B cell (primary cell): ENCODE measurements at regions not wholly inside any gene's neighbourhood (a gene's known extent, or its start where the extent isn't known, plus 50 kb on each side); places are given as distances from the start of the nearest gene placed in this dataset.
"Not testable (repeated sequence)": the region's sequence is repeated elsewhere in the genome, so short reads cannot be mapped to it uniquely, and the experiment has no call there.

Experiments
- ATAC-seq: fragments of 200-7000 bp; cut with Tn5 transposase; one replicate; pipeline ENCODE4 v1.10.0; 2021; ENCODE audit warnings: low read depth, mild to moderate bottlenecking, moderate number of reproducible peaks, moderate library complexity
- CTCF ChIA-PET: fragments of 350-600 bp; sonication (Branson Sonifier 250); formaldehyde crosslinking; loops from one replicate; lab custom pipeline; 2021; ENCODE audit warnings: antibody characterized with exemption, inconsistent platforms; lab: Charles Lee
- POLR2A ChIA-PET: fragments of 350-600 bp; sonication (Branson Sonifier 250); formaldehyde crosslinking; loops from one replicate; lab custom pipeline; 2021; ENCODE audit warnings: antibody characterized with exemption; lab: Charles Lee
- DNase-seq: peaks from one replicate; pipeline ENCODE4 v3.0.0; 2013
- H2AFZ ChIP-seq: 2 replicates; pipeline ENCODE4 v1.6.1; 2012; ENCODE audit warnings: mild to moderate bottlenecking, low read depth, low read length; ENCODE audit not compliant: insufficient read depth, poor library complexity, severe bottlenecking
- H3K27ac ChIP-seq, 2 donors: 1 replicate in 1 of 2; 2 replicates in 1 of 2; pipeline ENCODE4 v1.5.1; 2012 to 2013; ENCODE audit warnings: low read length in 2 of 2, mild to moderate bottlenecking in 2 of 2, moderate library complexity in 1 of 2
- H3K27me3 ChIP-seq, 4 experiments: fragments of 200-600 bp in 1 of 4; sonication (generic) in 1 of 4; replicated peaks in 1 of 4; 1 replicate in 2 of 4; 2 replicates in 2 of 4; pipeline versions ENCODE4 v1.6.1 to v1.7.0; 2013 to 2016; ENCODE audit warnings: low read length in 3 of 4, mild to moderate bottlenecking in 2 of 4, mixed read lengths in 1 of 4, moderate library complexity in 1 of 4; ENCODE audit not compliant: insufficient read depth in 4 of 4, control insufficient read depth in 3 of 4; ENCODE audit errors: control extremely low read depth in 1 of 4
- H3K36me3 ChIP-seq, 2 experiments: replicated peaks in 1 of 2; 1 replicate in 1 of 2; 2 replicates in 1 of 2; pipeline versions ENCODE4 v1.6.1 to v1.7.1; 2013; ENCODE audit warnings: low read length in 1 of 2; ENCODE audit not compliant: insufficient read depth in 2 of 2, control insufficient read depth in 1 of 2; ENCODE audit errors: control extremely low read depth in 1 of 2, extremely low read depth in 1 of 2
- H3K4me1 ChIP-seq, 2 donors: fragments of 200-600 bp in 1 of 2; sonication (generic) in 1 of 2; 1 replicate in 1 of 2; 2 replicates in 1 of 2; pipeline versions ENCODE4 v1.5.1 to v1.6.1; 2013 to 2017; ENCODE audit warnings: low read length in 2 of 2; ENCODE audit not compliant: control insufficient read depth in 2 of 2, insufficient read depth in 2 of 2
- H3K4me2 ChIP-seq: replicated peaks from 2 replicates; pipeline ENCODE3; 2012; ENCODE audit warnings: mild to moderate bottlenecking, low read depth, low read length; ENCODE audit not compliant: poor library complexity, severe bottlenecking
- H3K4me3 ChIP-seq, 5 experiments: fragments of 200-600 bp in 1 of 5; sonication (generic) in 1 of 5; 1 replicate in 3 of 5; 2 replicates in 2 of 5; pipeline versions ENCODE4 v1.5.1 to v1.7.0; 2011 to 2016; ENCODE audit warnings: low read length in 4 of 5, mild to moderate bottlenecking in 4 of 5, low read depth in 2 of 5, control low read depth in 1 of 5, moderate library complexity in 1 of 5; ENCODE audit not compliant: insufficient read depth in 1 of 5; ENCODE audit errors: control extremely low read depth in 1 of 5, extremely low read depth in 1 of 5
- H3K79me2 ChIP-seq: fragments of 200-600 bp; sonication (generic); one replicate; pipeline ENCODE4 v1.6.0; 2016; ENCODE audit warnings: low read length; ENCODE audit not compliant: control insufficient read depth, insufficient read depth
- H3K9ac ChIP-seq: fragments of 200-600 bp; sonication (generic); 2 replicates; pipeline ENCODE4 v1.6.1; 2017; ENCODE audit warnings: mild to moderate bottlenecking, low read length, moderate library complexity
- H3K9me3 ChIP-seq, 3 donors: one replicate each; pipeline versions ENCODE4 v1.6.1 to v1.7.1; 2013; ENCODE audit warnings: low read length in 2 of 3; ENCODE audit not compliant: control insufficient read depth in 2 of 3, insufficient read depth in 1 of 3; ENCODE audit errors: control extremely low read depth in 1 of 3
- H4K20me1 ChIP-seq: 2 replicates; pipeline ENCODE4 v1.6.0; 2012; ENCODE audit warnings: mild to moderate bottlenecking, low read length; ENCODE audit not compliant: insufficient read depth, control insufficient read depth, poor library complexity, severe bottlenecking
- H3K27ac Mint-ChIP-seq: one replicate; pipeline ENCODE4 v1.8.0; 2021; ENCODE audit warnings: mixed read lengths
- H3K27me3 Mint-ChIP-seq: one replicate; pipeline ENCODE4 v1.8.0; 2021; ENCODE audit warnings: mixed read lengths
- H3K4me1 Mint-ChIP-seq: one replicate; pipeline ENCODE4 v1.8.0; 2021; ENCODE audit warnings: mixed read lengths
- H3K4me3 Mint-ChIP-seq: one replicate; pipeline ENCODE4 v1.8.0; 2021; ENCODE audit warnings: mixed read lengths
- H3K9me3 Mint-ChIP-seq: one replicate; pipeline ENCODE4 v1.8.0; 2022; ENCODE audit warnings: mixed read lengths; ENCODE audit not compliant: insufficient read depth
- EZH2 ChIP-seq: IDR thresholded peaks from 2 replicates; pipeline ENCODE4 v1.6.1; 2012; ENCODE audit warnings: borderline replicate concordance, low read depth, mild to moderate bottlenecking, moderate library complexity, low read length; ENCODE audit not compliant: insufficient read depth, poor library complexity, severe bottlenecking
- WGBS: methylation state at CpG from one replicate; pipeline ENCODE4 v1.1.5; 2013; ENCODE audit warnings: missing lambda C conversion rate; ENCODE audit not compliant: insufficient coverage; 5-methylcytosine and 5-hydroxymethylcytosine counted together
- intact Hi-C: fragments of 100-400 bp; cut with micrococcal nuclease; formaldehyde crosslinking; loops from one replicate; pipeline ENCODE4 v1.10.0; 2022
- TF ChIP-seq, protein P1 (sequence below): fragments of 200-600 bp; IDR thresholded peaks from one replicate; pipeline ENCODE4 v1.8.0; 2022; ENCODE audit warnings: antibody characterized with exemption, mild to moderate bottlenecking

DNA sequence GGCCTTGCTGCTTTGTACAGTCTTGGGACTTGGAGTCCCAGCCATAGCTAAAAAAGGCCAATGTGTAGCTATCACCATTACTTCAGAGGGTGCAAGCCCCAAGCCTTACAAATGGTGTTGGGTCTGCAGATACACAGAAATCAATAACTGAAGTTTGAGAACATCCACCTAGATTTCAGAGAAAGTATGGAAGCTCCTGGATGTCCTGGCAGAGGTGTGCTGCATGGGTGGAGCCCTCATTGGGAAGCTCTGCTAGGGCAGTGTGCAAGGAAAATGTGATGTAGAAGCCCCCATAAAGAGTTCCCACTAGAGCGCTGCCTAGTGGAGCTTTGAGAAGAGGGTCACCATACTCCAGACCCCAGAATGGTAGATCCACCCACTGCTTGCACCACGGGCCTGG lies 626.7 kb upstream of the COX7C start:
- TF ChIP-seq, protein P1, sequence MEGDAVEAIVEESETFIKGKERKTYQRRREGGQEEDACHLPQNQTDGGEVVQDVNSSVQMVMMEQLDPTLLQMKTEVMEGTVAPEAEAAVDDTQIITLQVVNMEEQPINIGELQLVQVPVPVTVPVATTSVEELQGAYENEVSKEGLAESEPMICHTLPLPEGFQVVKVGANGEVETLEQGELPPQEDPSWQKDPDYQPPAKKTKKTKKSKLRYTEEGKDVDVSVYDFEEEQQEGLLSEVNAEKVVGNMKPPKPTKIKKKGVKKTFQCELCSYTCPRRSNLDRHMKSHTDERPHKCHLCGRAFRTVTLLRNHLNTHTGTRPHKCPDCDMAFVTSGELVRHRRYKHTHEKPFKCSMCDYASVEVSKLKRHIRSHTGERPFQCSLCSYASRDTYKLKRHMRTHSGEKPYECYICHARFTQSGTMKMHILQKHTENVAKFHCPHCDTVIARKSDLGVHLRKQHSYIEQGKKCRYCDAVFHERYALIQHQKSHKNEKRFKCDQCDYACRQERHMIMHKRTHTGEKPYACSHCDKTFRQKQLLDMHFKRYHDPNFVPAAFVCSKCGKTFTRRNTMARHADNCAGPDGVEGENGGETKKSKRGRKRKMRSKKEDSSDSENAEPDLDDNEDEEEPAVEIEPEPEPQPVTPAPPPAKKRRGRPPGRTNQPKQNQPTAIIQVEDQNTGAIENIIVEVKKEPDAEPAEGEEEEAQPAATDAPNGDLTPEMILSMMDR = no peak
- TF ChIP-seq EZH2 = no peak
- Histone ChIP-seq H3K4me3 (no peak overlapping the region), H3K9ac (no peak overlapping the region), H3K79me2 (no peaks in the 10 kb centered on the region), H2AFZ (no peak overlapping the region), H4K20me1 (no peaks in the 10 kb centered on the region), H3K4me2 (no peak overlapping the region), H3K9me3 (peaks cover 0 to 8% (median 5%) of the 10 kb centered on the region in 3 donors), H3K4me1 (no peaks in the 10 kb centered on the region), H3K27ac (no peak overlapping the region), H3K27me3 (no peaks in the 10 kb centered on the region), H3K36me3 (no peaks in the 10 kb centered on the region)
- intact Hi-C loops = no loop called here
- WGBS = 86% methylated on average over 2 of the region's 2 CpGs
- Mint-ChIP-seq H3K9me3 (peaks cover 1% of the 10 kb centered on the region), H3K27me3 (no peaks in the 10 kb centered on the region), H3K4me3 (no peak overlapping the region), H3K27ac (no peak overlapping the region), H3K4me1 (no peaks in the 10 kb centered on the region)
- DNase-seq = no peak
- ATAC-seq = no peak
- CTCF ChIA-PET = no interaction called here
- POLR2A ChIA-PET = no interaction called here

GRCh38 chr5:85994653-85995052 lies 623.1 kb upstream of the COX7C start:
- H4K20me1 ChIP-seq, H3K4me1 Mint-ChIP-seq, DNase-seq, H3K79me2 ChIP-seq, H3K36me3 ChIP-seq, ATAC-seq, intact Hi-C loops, H3K4me1 ChIP-seq, H3K4me3 Mint-ChIP-seq, H3K27me3 Mint-ChIP-seq, H3K9me3 Mint-ChIP-seq, H3K9me3 ChIP-seq, H3K27ac Mint-ChIP-seq, H3K4me3 ChIP-seq, H2AFZ ChIP-seq, POLR2A ChIA-PET, H3K4me2 ChIP-seq, CTCF ChIA-PET, H3K27ac ChIP-seq, H3K27me3 ChIP-seq, H3K9ac ChIP-seq: not testable (repeated sequence)
- WGBS = 100% methylated on average over 2 of the region's 3 CpGs
